B cell (primary cell): ENCODE measurements at regions not wholly inside any gene's neighbourhood (a gene's known extent, or its start where the extent isn't known, plus 50 kb on each side); places are given as distances from the start of the nearest gene placed in this dataset.

Source experiments
- ATAC-seq: fragments of 200-7000 bp; cut with Tn5 transposase; one replicate; pipeline ENCODE4 v1.10.0; 2021; ENCODE audit warnings: low read depth, mild to moderate bottlenecking, moderate number of reproducible peaks, moderate library complexity
- CTCF ChIA-PET: fragments of 350-600 bp; sonication (Branson Sonifier 250); formaldehyde crosslinking; loops from one replicate; lab custom pipeline; 2021; ENCODE audit warnings: antibody characterized with exemption, inconsistent platforms; lab: Charles Lee
- POLR2A ChIA-PET: fragments of 350-600 bp; sonication (Branson Sonifier 250); formaldehyde crosslinking; loops from one replicate; lab custom pipeline; 2021; ENCODE audit warnings: antibody characterized with exemption; lab: Charles Lee
- DNase-seq: peaks from one replicate; pipeline ENCODE4 v3.0.0; 2013
- H2AFZ ChIP-seq: 2 replicates; pipeline ENCODE4 v1.6.1; 2012; ENCODE audit warnings: mild to moderate bottlenecking, low read depth, low read length; ENCODE audit not compliant: insufficient read depth, poor library complexity, severe bottlenecking
- H3K27ac ChIP-seq, 2 donors: 1 replicate in 1 of 2; 2 replicates in 1 of 2; pipeline ENCODE4 v1.5.1; 2012 to 2013; ENCODE audit warnings: low read length in 2 of 2, mild to moderate bottlenecking in 2 of 2, moderate library complexity in 1 of 2
- H3K27me3 ChIP-seq, 4 experiments: fragments of 200-600 bp in 1 of 4; sonication (generic) in 1 of 4; replicated peaks in 1 of 4; 1 replicate in 2 of 4; 2 replicates in 2 of 4; pipeline versions ENCODE4 v1.6.1 to v1.7.0; 2013 to 2016; ENCODE audit warnings: low read length in 3 of 4, mild to moderate bottlenecking in 2 of 4, mixed read lengths in 1 of 4, moderate library complexity in 1 of 4; ENCODE audit not compliant: insufficient read depth in 4 of 4, control insufficient read depth in 3 of 4; ENCODE audit errors: control extremely low read depth in 1 of 4
- H3K36me3 ChIP-seq, 2 experiments: replicated peaks in 1 of 2; 1 replicate in 1 of 2; 2 replicates in 1 of 2; pipeline versions ENCODE4 v1.6.1 to v1.7.1; 2013; ENCODE audit warnings: low read length in 1 of 2; ENCODE audit not compliant: insufficient read depth in 2 of 2, control insufficient read depth in 1 of 2; ENCODE audit errors: control extremely low read depth in 1 of 2, extremely low read depth in 1 of 2
- H3K4me1 ChIP-seq, 2 donors: fragments of 200-600 bp in 1 of 2; sonication (generic) in 1 of 2; 1 replicate in 1 of 2; 2 replicates in 1 of 2; pipeline versions ENCODE4 v1.5.1 to v1.6.1; 2013 to 2017; ENCODE audit warnings: low read length in 2 of 2; ENCODE audit not compliant: control insufficient read depth in 2 of 2, insufficient read depth in 2 of 2
- H3K4me2 ChIP-seq: replicated peaks from 2 replicates; pipeline ENCODE3; 2012; ENCODE audit warnings: mild to moderate bottlenecking, low read depth, low read length; ENCODE audit not compliant: poor library complexity, severe bottlenecking
- H3K4me3 ChIP-seq, 5 experiments: fragments of 200-600 bp in 1 of 5; sonication (generic) in 1 of 5; 1 replicate in 3 of 5; 2 replicates in 2 of 5; pipeline versions ENCODE4 v1.5.1 to v1.7.0; 2011 to 2016; ENCODE audit warnings: low read length in 4 of 5, mild to moderate bottlenecking in 4 of 5, low read depth in 2 of 5, control low read depth in 1 of 5, moderate library complexity in 1 of 5; ENCODE audit not compliant: insufficient read depth in 1 of 5; ENCODE audit errors: control extremely low read depth in 1 of 5, extremely low read depth in 1 of 5
- H3K79me2 ChIP-seq: fragments of 200-600 bp; sonication (generic); one replicate; pipeline ENCODE4 v1.6.0; 2016; ENCODE audit warnings: low read length; ENCODE audit not compliant: control insufficient read depth, insufficient read depth
- H3K9ac ChIP-seq: fragments of 200-600 bp; sonication (generic); 2 replicates; pipeline ENCODE4 v1.6.1; 2017; ENCODE audit warnings: mild to moderate bottlenecking, low read length, moderate library complexity
- H3K9me3 ChIP-seq, 3 donors: one replicate each; pipeline versions ENCODE4 v1.6.1 to v1.7.1; 2013; ENCODE audit warnings: low read length in 2 of 3; ENCODE audit not compliant: control insufficient read depth in 2 of 3, insufficient read depth in 1 of 3; ENCODE audit errors: control extremely low read depth in 1 of 3
- H4K20me1 ChIP-seq: 2 replicates; pipeline ENCODE4 v1.6.0; 2012; ENCODE audit warnings: mild to moderate bottlenecking, low read length; ENCODE audit not compliant: insufficient read depth, control insufficient read depth, poor library complexity, severe bottlenecking
- H3K27ac Mint-ChIP-seq: one replicate; pipeline ENCODE4 v1.8.0; 2021; ENCODE audit warnings: mixed read lengths
- H3K27me3 Mint-ChIP-seq: one replicate; pipeline ENCODE4 v1.8.0; 2021; ENCODE audit warnings: mixed read lengths
- H3K4me1 Mint-ChIP-seq: one replicate; pipeline ENCODE4 v1.8.0; 2021; ENCODE audit warnings: mixed read lengths
- H3K4me3 Mint-ChIP-seq: one replicate; pipeline ENCODE4 v1.8.0; 2021; ENCODE audit warnings: mixed read lengths
- H3K9me3 Mint-ChIP-seq: one replicate; pipeline ENCODE4 v1.8.0; 2022; ENCODE audit warnings: mixed read lengths; ENCODE audit not compliant: insufficient read depth
- EZH2 ChIP-seq: IDR thresholded peaks from 2 replicates; pipeline ENCODE4 v1.6.1; 2012; ENCODE audit warnings: borderline replicate concordance, low read depth, mild to moderate bottlenecking, moderate library complexity, low read length; ENCODE audit not compliant: insufficient read depth, poor library complexity, severe bottlenecking
- WGBS: methylation state at CpG from one replicate; pipeline ENCODE4 v1.1.5; 2013; ENCODE audit warnings: missing lambda C conversion rate; ENCODE audit not compliant: insufficient coverage; 5-methylcytosine and 5-hydroxymethylcytosine counted together
- intact Hi-C: fragments of 100-400 bp; cut with micrococcal nuclease; formaldehyde crosslinking; loops from one replicate; pipeline ENCODE4 v1.10.0; 2022
- TF ChIP-seq, protein P1 (sequence below): fragments of 200-600 bp; IDR thresholded peaks from one replicate; pipeline ENCODE4 v1.8.0; 2022; ENCODE audit warnings: antibody characterized with exemption, mild to moderate bottlenecking

DNA sequence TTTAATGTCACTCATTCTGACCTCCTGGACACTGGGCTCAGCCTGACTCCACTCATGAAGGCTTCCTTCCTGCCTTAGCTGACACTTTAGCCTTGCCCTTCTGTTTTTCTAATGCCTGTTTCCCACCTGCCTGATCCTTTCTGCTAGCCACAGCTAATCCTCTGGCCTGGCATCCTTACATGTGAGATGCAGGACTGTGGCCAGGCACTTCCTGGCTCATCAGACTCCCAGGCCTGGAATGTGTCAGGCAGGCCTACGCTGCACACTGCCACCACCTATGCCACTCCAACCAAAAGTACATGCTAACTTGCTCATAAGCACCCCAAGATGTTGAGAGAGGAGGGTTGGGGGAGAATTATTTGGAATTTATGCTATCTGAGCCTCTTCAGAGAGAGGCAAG is 138.8 kb upstream of the NALF2 start:
- Histone ChIP-seq H3K4me1 (no peaks in the 10 kb centered on the region), H3K4me2 (no peak overlapping the region), H3K9ac (no peak overlapping the region), H3K4me3 (no peak overlapping the region), H2AFZ (no peak overlapping the region), H3K27ac (no peak overlapping the region), H3K9me3 (no peaks in the 10 kb centered on the region), H3K27me3 (no peaks in the 10 kb centered on the region), H4K20me1 (no peaks in the 10 kb centered on the region), H3K79me2 (no peaks in the 10 kb centered on the region), H3K36me3 (no peaks in the 10 kb centered on the region)
- ChIA-PET POLR2A (no interaction called here), CTCF (no interaction called here)
- no peaks in the 10 kb centered on the region for H3K9me3 Mint-ChIP-seq
- no CpG with 5 or more reads among the region's 1 CpG for WGBS
- no peaks in the 10 kb centered on the region for H3K27me3 Mint-ChIP-seq
- intact Hi-C loops = no loop called here
- H3K4me1 Mint-ChIP-seq = no peaks in the 10 kb centered on the region
- H3K27ac Mint-ChIP-seq = no peak overlapping the region
- TF ChIP-seq, protein P1, sequence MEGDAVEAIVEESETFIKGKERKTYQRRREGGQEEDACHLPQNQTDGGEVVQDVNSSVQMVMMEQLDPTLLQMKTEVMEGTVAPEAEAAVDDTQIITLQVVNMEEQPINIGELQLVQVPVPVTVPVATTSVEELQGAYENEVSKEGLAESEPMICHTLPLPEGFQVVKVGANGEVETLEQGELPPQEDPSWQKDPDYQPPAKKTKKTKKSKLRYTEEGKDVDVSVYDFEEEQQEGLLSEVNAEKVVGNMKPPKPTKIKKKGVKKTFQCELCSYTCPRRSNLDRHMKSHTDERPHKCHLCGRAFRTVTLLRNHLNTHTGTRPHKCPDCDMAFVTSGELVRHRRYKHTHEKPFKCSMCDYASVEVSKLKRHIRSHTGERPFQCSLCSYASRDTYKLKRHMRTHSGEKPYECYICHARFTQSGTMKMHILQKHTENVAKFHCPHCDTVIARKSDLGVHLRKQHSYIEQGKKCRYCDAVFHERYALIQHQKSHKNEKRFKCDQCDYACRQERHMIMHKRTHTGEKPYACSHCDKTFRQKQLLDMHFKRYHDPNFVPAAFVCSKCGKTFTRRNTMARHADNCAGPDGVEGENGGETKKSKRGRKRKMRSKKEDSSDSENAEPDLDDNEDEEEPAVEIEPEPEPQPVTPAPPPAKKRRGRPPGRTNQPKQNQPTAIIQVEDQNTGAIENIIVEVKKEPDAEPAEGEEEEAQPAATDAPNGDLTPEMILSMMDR = no peak
- no peak for TF ChIP-seq EZH2
- ATAC-seq (no peak), DNase-seq (no peak)
- no peak overlapping the region for H3K4me3 Mint-ChIP-seq

DNA sequence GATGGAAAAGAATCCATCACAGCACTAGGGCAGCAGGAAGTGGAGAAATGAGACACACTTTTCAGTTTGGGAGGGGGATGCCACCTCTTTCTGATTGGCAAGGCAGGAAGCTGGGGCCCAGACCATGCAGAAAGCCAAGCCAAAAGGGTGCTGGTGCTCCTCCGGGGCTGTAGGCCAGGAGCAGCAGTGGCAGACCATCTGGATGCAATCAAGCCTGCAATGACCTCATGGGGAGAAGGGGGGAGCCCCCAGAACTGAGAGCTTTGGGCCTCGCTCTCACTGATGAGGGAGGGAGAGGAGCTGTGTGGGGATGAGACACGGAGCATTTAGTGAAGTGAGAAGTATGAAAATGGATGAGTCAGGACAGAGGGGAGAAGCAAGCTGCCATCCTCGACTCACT is 141.3 kb upstream of the NALF2 start:
- H2AFZ ChIP-seq = no peak overlapping the region
- no peaks in the 10 kb centered on the region for H3K79me2 ChIP-seq
- no peaks in the 10 kb centered on the region for H3K36me3 ChIP-seq
- intact Hi-C loops = no loop called here
- no peak overlapping the region for H3K27ac ChIP-seq
- TF ChIP-seq, protein P1 = no peak
- no peak for TF ChIP-seq EZH2
- Mint-ChIP-seq H3K27ac (no peak overlapping the region), H3K9me3 (no peaks in the 10 kb centered on the region), H3K4me1 (no peaks in the 10 kb centered on the region), H3K4me3 (no peak overlapping the region), H3K27me3 (no peaks in the 10 kb centered on the region)
- H3K4me1 ChIP-seq = no peaks in the 10 kb centered on the region
- no peaks in the 10 kb centered on the region for H3K9me3 ChIP-seq
- ChIA-PET CTCF (no interaction called here), POLR2A (no interaction called here)
- 31% methylated on average over 2 of the region's 4 CpGs for WGBS
- no peak for ATAC-seq
- H3K27me3 ChIP-seq = no peaks in the 10 kb centered on the region
- no peaks in the 10 kb centered on the region for H4K20me1 ChIP-seq
- no peak overlapping the region for H3K4me3 ChIP-seq
- H3K9ac ChIP-seq = no peak overlapping the region
- no peak overlapping the region for H3K4me2 ChIP-seq
- no peak for DNase-seq
